ENCODE measurements at regions not wholly inside any gene's neighbourhood (a gene's known extent, or its start where the extent isn't known, plus 50 kb on each side); places are given as distances from the start of the nearest gene placed in this dataset.

GRCh38 chr6:23327621-23328020 is 758.3 kb downstream of the HDGFL1 start:
- Histone ChIP-seq H3K9me3 (no peaks in the 10 kb centered on the region), H3K4me3 (no peak overlapping the region), H3K4me1 (no peaks in the 10 kb centered on the region), H3K27me3 (no peaks in the 10 kb centered on the region), H3K36me3 (no peaks in the 10 kb centered on the region), H3K27ac (no peak overlapping the region)
- intact Hi-C loops (cut with DNase I), result no loop called here
- ATAC-seq, result no peak
- TF ChIP-seq CTCF (IDR thresholded peaks at IDR 0.05), result no peak
- no peak for DNase-seq

- Histone ChIP-seq H3K27ac (no peak overlapping the region), H3K4me1 (no peaks in the 10 kb centered on the region), H3K9me3 (no peaks in the 10 kb centered on the region), H3K36me3 (no peaks in the 10 kb centered on the region), H3K4me3 (no peak overlapping the region), H3K27me3 (no peaks in the 10 kb centered on the region)
- intact Hi-C loops (cut with DNase I), result no loop called here
- ATAC-seq (no peak), DNase-seq (no peak)
- no peak for TF ChIP-seq CTCF (IDR thresholded peaks at IDR 0.05)
Measured at GRCh38 chr6:23329086-23329485, 759.7 kb downstream of the HDGFL1 start.

GRCh38 chr6:23330632-23331031 is 761.3 kb downstream of the HDGFL1 start:
- no peaks in the 10 kb centered on the region for H3K9me3 ChIP-seq
- H3K36me3 ChIP-seq, result no peaks in the 10 kb centered on the region
- ATAC-seq, result no peak
- no peak overlapping the region for H3K27ac ChIP-seq
- TF ChIP-seq CTCF (IDR thresholded peaks at IDR 0.05), result no peak
- intact Hi-C loops (cut with DNase I), result no loop called here
- H3K27me3 ChIP-seq, result no peaks in the 10 kb centered on the region
- no peaks in the 10 kb centered on the region for H3K4me1 ChIP-seq
- no peak overlapping the region for H3K4me3 ChIP-seq
- DNase-seq, result no peak

GRCh38 chr6:23334360-23334759 is 765.0 kb downstream of the HDGFL1 start:
- DNase-seq, result no peak
- Histone ChIP-seq H3K27ac (no peak overlapping the region), H3K27me3 (no peaks in the 10 kb centered on the region), H3K4me1 (no peaks in the 10 kb centered on the region), H3K36me3 (no peaks in the 10 kb centered on the region), H3K4me3 (no peak overlapping the region), H3K9me3 (no peaks in the 10 kb centered on the region)
- no peak for TF ChIP-seq CTCF (IDR thresholded peaks at IDR 0.05)
- intact Hi-C loops (cut with DNase I), result no loop called here
- ATAC-seq, result no peak

- DNase-seq, result no peak
- Histone ChIP-seq H3K27ac (no peak overlapping the region), H3K36me3 (no peaks in the 10 kb centered on the region), H3K4me3 (no peak overlapping the region), H3K9me3 (no peaks in the 10 kb centered on the region), H3K4me1 (no peaks in the 10 kb centered on the region), H3K27me3 (no peaks in the 10 kb centered on the region)
- TF ChIP-seq CTCF (IDR thresholded peaks at IDR 0.05), result no peak
- intact Hi-C loops (cut with DNase I), result no loop called here
- no peak for ATAC-seq
Measured at GRCh38 chr6:23335894-23336293, 766.5 kb downstream of the HDGFL1 start.

GRCh38 chr6:23339268-23339667 is 769.9 kb downstream of the HDGFL1 start:
- TF ChIP-seq CTCF (IDR thresholded peaks at IDR 0.05), result no peak
- ATAC-seq (no peak), DNase-seq (no peak)
- no peak overlapping the region for H3K27ac ChIP-seq
- intact Hi-C loops (cut with DNase I), result no loop called here
- no peaks in the 10 kb centered on the region for H3K9me3 ChIP-seq
- H3K4me3 ChIP-seq, result no peak overlapping the region
- no peaks in the 10 kb centered on the region for H3K36me3 ChIP-seq
- H3K27me3 ChIP-seq, result no peaks in the 10 kb centered on the region
- no peaks in the 10 kb centered on the region for H3K4me1 ChIP-seq
